GM18519 (cell line): ENCODE measurements at regions not wholly inside any gene's neighbourhood (a gene's known extent, or its start where the extent isn't known, plus 50 kb on each side); places are given as distances from the start of the nearest gene placed in this dataset.

ENCODE experiments used
- ATAC-seq: cut with Tn5 transposase; IDR thresholded peaks from one replicate; pipeline ENCODE4 v1.9.1; 2021; ENCODE audit warnings: mild to moderate bottlenecking, moderate library complexity; ENCODE audit not compliant: unreplicated experiment, low FRiP score

GRCh38 chr12:124420996-124421674 is 126.2 kb downstream of the RFLNA start:
- no peak for ATAC-seq

GRCh38 chr12:124420041-124420995 is 125.4 kb downstream of the RFLNA start:
- ATAC-seq: no peak

GRCh38 chr12:124419292-124420040 is 124.6 kb downstream of the RFLNA start:
- no peak for ATAC-seq

- ATAC-seq: no peak
Measured at GRCh38 chr12:124418791-124419190, 123.9 kb downstream of the RFLNA start.

- ATAC-seq: no peak
Measured at GRCh38 chr12:124418156-124418555, 123.3 kb downstream of the RFLNA start.

GRCh38 chr12:124416516-124417395 is 121.9 kb downstream of the RFLNA start:
- ATAC-seq: no peak

- ATAC-seq: no peak
Measured at GRCh38 chr12:124415064-124415463, 120.2 kb downstream of the RFLNA start.

GRCh38 chr12:124413915-124414314 is 119.0 kb downstream of the RFLNA start:
- ATAC-seq: no peak

GRCh38 chr12:124413401-124413800 is 118.5 kb downstream of the RFLNA start:
- ATAC-seq: no peak

GRCh38 chr12:124412646-124413015 is 117.7 kb downstream of the RFLNA start:
- no peak for ATAC-seq

GRCh38 chr12:124411953-124412645 is 117.2 kb downstream of the RFLNA start:
- ATAC-seq: no peak

- no peak for ATAC-seq
Measured at GRCh38 chr12:124411281-124411878, 116.5 kb downstream of the RFLNA start.

GRCh38 chr12:124410354-124411175 is 115.7 kb downstream of the RFLNA start:
- no peak for ATAC-seq

- no peak for ATAC-seq
Measured at GRCh38 chr12:124408822-124409517, 114.1 kb downstream of the RFLNA start.

- ATAC-seq: no peak
Measured at GRCh38 chr12:124407074-124407473, 112.2 kb downstream of the RFLNA start.

- no peak for ATAC-seq
Measured at GRCh38 chr12:124406043-124406442, 111.2 kb downstream of the RFLNA start.

GRCh38 chr12:124405592-124405991 is 110.7 kb downstream of the RFLNA start:
- ATAC-seq: no peak

GRCh38 chr12:124405151-124405550 is 110.3 kb downstream of the RFLNA start:
- no peak for ATAC-seq
